Heart right ventricle (tissue), 16 donors: ENCODE measurements at regions not wholly inside any gene's neighbourhood (a gene's known extent, or its start where the extent isn't known, plus 50 kb on each side); places are given as distances from the start of the nearest gene placed in this dataset.

ENCODE experiments used
- ATAC-seq, 8 donors: fragments of 200-7000 bp; cut with Tn5 transposase; one replicate each; pipeline ENCODE4 v1.9.1; 2020; ENCODE audit warnings: mild to moderate bottlenecking in 8 of 8, moderate library complexity in 8 of 8, moderate number of reproducible peaks in 1 of 8
- DNase-seq, 2 donors: peaks; one replicate each; pipeline ENCODE4 v3.0.0-alpha.2; 2020
- H3K27ac ChIP-seq, 10 donors: fragments of 200-600 bp; sonication (generic) in 2 of 10; one replicate each; pipeline versions ENCODE4 v1.5.0 to v1.8.0; 2020 to 2022; ENCODE audit warnings: mild to moderate bottlenecking in 3 of 10
- H3K27me3 ChIP-seq, 7 donors: fragments of 200-600 bp; one replicate each; pipeline ENCODE4 v1.8.0; 2021 to 2022; ENCODE audit warnings: mild to moderate bottlenecking in 2 of 7
- H3K36me3 ChIP-seq, 9 donors: fragments of 200-600 bp; sonication (generic) in 1 of 9; one replicate each; pipeline versions ENCODE4 v1.5.0 to v1.8.0; 2020 to 2022; ENCODE audit warnings: mild to moderate bottlenecking in 2 of 9
- H3K4me1 ChIP-seq, 9 donors: fragments of 200-600 bp; sonication (generic) in 1 of 9; one replicate each; pipeline versions ENCODE4 v1.5.0 to v1.8.0; 2020 to 2022; ENCODE audit warnings: mild to moderate bottlenecking in 4 of 9
- H3K4me3 ChIP-seq, 10 donors: fragments of 200-600 bp; sonication (generic) in 2 of 10; one replicate each; pipeline versions ENCODE4 v1.5.0 to v1.8.0; 2020 to 2022; ENCODE audit warnings: mild to moderate bottlenecking in 7 of 10, moderate library complexity in 2 of 10
- H3K9me3 ChIP-seq, 11 donors: fragments of 200-600 bp in 10 of 11; sonication (generic) in 2 of 11; one replicate each; pipeline versions ENCODE4 v1.5.0 to v1.8.0; 2013 to 2022; ENCODE audit warnings: mild to moderate bottlenecking in 2 of 11, control low read depth in 1 of 11, moderate library complexity in 1 of 11
- WGBS, 2 donors: extraction: QIAGEN DNeasy Blood & Tissue Kit; methylation state at CpG; one replicate each; pipeline ENCODE4 v1.1.7; 2013; ENCODE audit warnings: inconsistent platforms in 1 of 2; 5-methylcytosine and 5-hydroxymethylcytosine counted together
- intact Hi-C, 10 donors: fragments of 100-400 bp; cut with DNase I; formaldehyde crosslinking; loops; one replicate each; pipeline versions ENCODE4 v1.11.1 to v1.14.2; 2022
- TF ChIP-seq, protein P1 (sequence below), 9 donors: fragments of 200-600 bp; sonication (generic) in 2 of 9; IDR thresholded peaks; one replicate each; pipeline versions ENCODE4 v1.5.0 to v1.8.0; 2021 to 2022; ENCODE audit warnings: antibody characterized with exemption in 9 of 9, mild to moderate bottlenecking in 5 of 9, moderate library complexity in 1 of 9
- donor health status: Arrhythmogenic right ventricular cardiomyopathy.
- donor health status: ischemic (EF 13 %, LVEDD 7.1; RV severe dilation, severe dysfunction).
- donor health status: healthy with polysubstance abuse.
- donor health status: DM: no; HTN: yes; CAD: no.
- donor health status: DM: no; HTN: no; CAD: no.
- donor health status: ischemic (EF 25% LVEDD 6.9; RV normal size, moderate dysfunction).
- donor health status: ischemic (EF 25% LVEDD 5.7; RV mildly dilated, moderate dysfunction).
- donor health status: healthy.
- donor health status: DM: yes; HTN: yes; CAD: no.
- donor health status: Ischemic cardiomyopathy.
- donor health status: ischemic (EF 35%, LVEDD 5.7; RV mildly dilated, moderate dysfunction).
- donor health status: nonischemic (EF 11% LVEDD 7.7; RV severe dilation, severe dysfunction).
- donor health status: DM: yes; HTN: yes; CAD: no.
- donor health status: PGD.
- donor health status: ischemic (EF 29% LVEDD 5.4; RV normal size, mild dysfunction).
- donor health status: nonischemic (EF 23%, LVEDD 6.1; RV moderate dilation, normal function).

DNA sequence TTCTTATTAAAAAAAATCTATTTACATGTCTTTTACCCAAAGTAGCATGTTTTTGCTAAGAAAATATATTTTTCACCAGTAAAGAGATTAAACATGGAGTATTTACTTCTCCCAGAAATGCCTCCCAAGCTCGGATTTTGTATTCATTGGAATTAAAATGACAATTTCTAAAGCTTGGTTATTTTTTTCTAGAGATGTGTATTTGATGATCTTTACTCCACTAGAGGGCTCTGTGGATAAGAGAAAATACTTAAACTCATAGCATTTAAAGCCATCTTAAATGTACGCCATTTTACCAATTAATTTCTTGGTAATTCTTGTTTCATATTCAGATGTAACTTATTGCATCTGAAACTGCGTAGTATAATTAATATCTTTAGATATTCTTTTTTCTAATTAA, 461.4 kb downstream of the GALR1 start:
- Histone ChIP-seq H3K27ac (no peak overlapping the region), H3K4me3 (no peak overlapping the region), H3K27me3 (peaks cover 0 to 11% (median 3%) of the 10 kb centered on the region in 7 donors), H3K4me1 (no peaks in the 10 kb centered on the region), H3K36me3 (no peaks in the 10 kb centered on the region), H3K9me3 (peaks cover 0 to 6% (median 0%) of the 10 kb centered on the region in 11 donors)
- intact Hi-C loops = no loop called here
- no peak for DNase-seq
- TF ChIP-seq, protein P1, sequence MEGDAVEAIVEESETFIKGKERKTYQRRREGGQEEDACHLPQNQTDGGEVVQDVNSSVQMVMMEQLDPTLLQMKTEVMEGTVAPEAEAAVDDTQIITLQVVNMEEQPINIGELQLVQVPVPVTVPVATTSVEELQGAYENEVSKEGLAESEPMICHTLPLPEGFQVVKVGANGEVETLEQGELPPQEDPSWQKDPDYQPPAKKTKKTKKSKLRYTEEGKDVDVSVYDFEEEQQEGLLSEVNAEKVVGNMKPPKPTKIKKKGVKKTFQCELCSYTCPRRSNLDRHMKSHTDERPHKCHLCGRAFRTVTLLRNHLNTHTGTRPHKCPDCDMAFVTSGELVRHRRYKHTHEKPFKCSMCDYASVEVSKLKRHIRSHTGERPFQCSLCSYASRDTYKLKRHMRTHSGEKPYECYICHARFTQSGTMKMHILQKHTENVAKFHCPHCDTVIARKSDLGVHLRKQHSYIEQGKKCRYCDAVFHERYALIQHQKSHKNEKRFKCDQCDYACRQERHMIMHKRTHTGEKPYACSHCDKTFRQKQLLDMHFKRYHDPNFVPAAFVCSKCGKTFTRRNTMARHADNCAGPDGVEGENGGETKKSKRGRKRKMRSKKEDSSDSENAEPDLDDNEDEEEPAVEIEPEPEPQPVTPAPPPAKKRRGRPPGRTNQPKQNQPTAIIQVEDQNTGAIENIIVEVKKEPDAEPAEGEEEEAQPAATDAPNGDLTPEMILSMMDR (IDR thresholded peaks at IDR 0.05) = peak in 1 of 9 donors; percentile 18
- ATAC-seq = no peak
- 27 to 33% methylated on average over 3 of the region's 3 CpGs for WGBS, 2 donors

DNA sequence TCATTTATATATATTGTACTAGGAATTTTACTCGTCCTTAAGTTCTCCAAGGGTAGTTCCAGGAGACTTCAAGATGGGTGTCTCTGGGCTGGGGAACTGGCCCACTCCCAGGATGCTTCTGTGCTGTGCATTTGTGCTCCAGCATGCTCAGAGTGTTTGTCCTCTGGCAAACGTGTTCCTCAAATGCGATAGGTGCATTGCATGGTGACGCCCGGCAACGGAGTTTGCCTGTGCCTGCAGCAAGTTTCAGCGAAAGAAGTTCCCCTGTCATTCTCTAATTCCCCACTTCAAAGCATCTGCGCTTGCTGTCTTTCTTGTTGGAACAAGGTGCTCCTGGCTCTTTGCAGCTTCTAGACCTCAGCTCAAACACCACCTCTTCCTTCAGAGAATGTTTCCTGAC, 465.1 kb downstream of the GALR1 start:
- ATAC-seq = no peak
- Histone ChIP-seq H3K4me1 (no peaks in the 10 kb centered on the region), H3K27ac (no peak overlapping the region), H3K9me3 (no peaks in the 10 kb centered on the region), H3K36me3 (no peaks in the 10 kb centered on the region), H3K4me3 (no peak overlapping the region), H3K27me3 (peaks cover 0 to 23% (median 0%) of the 10 kb centered on the region in 7 donors)
- TF ChIP-seq, protein P1 (IDR thresholded peaks at IDR 0.05) = no peak
- WGBS, 2 donors = 77 to 83% methylated on average over 8 of the region's 8 CpGs
- intact Hi-C loops = no loop called here
- no peak for DNase-seq

DNA sequence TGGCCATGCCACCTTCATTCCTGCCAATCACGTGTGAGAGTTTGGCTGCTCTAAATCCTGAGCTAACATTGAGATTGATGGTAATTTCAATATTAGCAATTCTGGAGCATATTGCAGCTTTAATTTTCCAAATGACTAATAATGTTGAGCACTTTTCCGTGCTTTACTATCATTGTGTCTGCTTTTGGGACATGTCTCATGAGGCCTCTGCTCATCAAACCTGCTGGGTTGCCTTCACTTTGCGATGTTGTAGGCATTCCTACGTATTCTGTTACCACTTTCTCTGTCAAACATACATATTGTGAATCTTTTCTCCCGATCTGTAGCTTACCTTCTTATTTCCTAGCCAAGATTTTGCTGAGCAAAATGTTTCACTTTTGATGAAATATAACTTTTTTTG, 466.6 kb downstream of the GALR1 start:
- intact Hi-C loops = no loop called here
- H3K27me3 ChIP-seq = peaks cover 0 to 23% (median 0%) of the 10 kb centered on the region in 7 donors
- no peaks in the 10 kb centered on the region for H3K9me3 ChIP-seq
- ATAC-seq (no peak), DNase-seq (no peak)
- H3K4me3 ChIP-seq = no peak overlapping the region
- H3K4me1 ChIP-seq = no peaks in the 10 kb centered on the region
- TF ChIP-seq, protein P1 (IDR thresholded peaks at IDR 0.05) = no peak
- H3K27ac ChIP-seq = no peak overlapping the region
- WGBS, 2 donors = 57 to 62% methylated on average over 5 of the region's 5 CpGs
- H3K36me3 ChIP-seq = no peaks in the 10 kb centered on the region

DNA sequence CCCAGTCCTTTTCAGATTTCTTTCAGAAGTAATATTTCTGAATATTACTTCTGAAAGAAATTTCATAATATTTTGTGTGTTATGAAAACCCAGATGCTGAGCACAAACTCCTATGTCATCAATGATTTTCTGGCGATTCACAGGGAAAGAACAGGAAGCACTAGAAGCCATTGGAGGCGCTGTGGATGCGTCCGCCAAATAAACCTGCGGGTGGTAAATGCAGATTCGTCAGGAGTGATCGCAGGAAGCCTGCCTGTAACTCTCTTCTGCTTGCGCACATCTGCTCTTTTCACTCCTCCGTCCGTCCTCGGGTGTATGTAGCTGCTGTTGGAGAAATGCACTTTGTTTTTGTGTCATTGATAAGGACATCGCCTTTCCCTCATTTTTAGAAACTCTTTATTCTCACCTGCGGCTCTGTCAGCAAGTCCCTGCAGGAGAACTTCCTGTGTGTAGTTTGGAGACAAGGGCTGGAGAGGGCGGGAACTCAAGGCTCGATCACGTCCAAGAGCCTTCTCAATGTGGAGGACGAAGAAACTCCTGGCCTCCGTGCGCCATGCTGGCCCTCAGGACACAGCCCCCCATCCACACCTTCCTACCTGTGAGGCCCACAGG, 483.8 kb downstream of the GALR1 start:
- TF ChIP-seq, protein P1 (IDR thresholded peaks at IDR 0.05) = no peak
- no peaks in the 10 kb centered on the region for H3K4me1 ChIP-seq
- intact Hi-C loops = no loop called here
- H3K36me3 ChIP-seq = no peaks in the 10 kb centered on the region
- no peak for DNase-seq
- H3K4me3 ChIP-seq = no peak overlapping the region
- 76 to 82% methylated on average over 19 of the region's 19 CpGs for WGBS, 2 donors
- ATAC-seq = no peak
- H3K9me3 ChIP-seq = no peaks in the 10 kb centered on the region
- peaks cover 0 to 4% (median 0%) of the 10 kb centered on the region in 7 donors for H3K27me3 ChIP-seq
- H3K27ac ChIP-seq = no peak overlapping the region
